HG03064 (cell line): ENCODE measurements at regions not wholly inside any gene's neighbourhood (a gene's known extent, or its start where the extent isn't known, plus 50 kb on each side); places are given as distances from the start of the nearest gene placed in this dataset.
"Not testable (repeated sequence)": the region's sequence is repeated elsewhere in the genome, so short reads cannot be mapped to it uniquely, and the experiment has no call there.

Experiments
- ATAC-seq: cut with Tn5 transposase; IDR thresholded peaks from one replicate; pipeline ENCODE4 v1.9.1; 2021; ENCODE audit warnings: low read depth; ENCODE audit not compliant: unreplicated experiment

DNA sequence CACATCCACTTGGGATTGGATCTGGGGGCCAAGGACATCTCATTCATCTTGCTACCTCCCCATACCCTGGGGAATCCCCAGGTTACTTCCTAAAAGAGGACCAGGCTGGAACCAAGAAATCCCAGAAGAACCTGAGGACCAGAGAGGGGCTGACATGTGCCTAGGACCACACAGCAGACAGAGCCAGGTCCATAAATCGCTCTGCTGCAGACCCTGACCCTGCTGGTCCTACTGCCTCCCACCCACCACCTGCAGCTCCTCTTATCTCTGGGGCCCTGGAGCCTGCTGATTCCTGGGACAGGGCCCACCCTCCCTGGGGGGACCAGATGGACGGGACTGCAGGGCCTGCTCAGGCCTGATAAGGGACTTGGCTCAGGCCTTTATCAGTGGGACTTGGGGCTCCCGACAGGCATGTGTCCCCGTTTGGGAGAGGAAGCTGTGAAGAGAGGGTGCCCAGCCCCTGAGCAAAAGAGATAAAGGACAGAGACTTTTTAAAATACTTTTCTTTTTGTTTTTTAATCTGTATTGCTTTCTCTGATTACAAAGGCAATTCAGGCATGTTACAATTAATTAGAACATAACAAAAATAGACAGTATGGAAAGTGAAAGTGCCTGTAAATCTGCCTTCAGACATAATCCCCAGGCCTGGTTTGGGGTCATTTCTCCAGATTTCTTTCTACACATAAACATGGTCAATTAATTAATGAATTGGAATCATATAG is 101.3 kb upstream of the LARP1 start:
- no peak for ATAC-seq

- no peak for ATAC-seq
Observed at GRCh38 chr5:154653418-154653763, 101.8 kb upstream of the LARP1 start.

- ATAC-seq, result no peak
Observed at GRCh38 chr5:154652746-154653417, 102.3 kb upstream of the LARP1 start.

DNA sequence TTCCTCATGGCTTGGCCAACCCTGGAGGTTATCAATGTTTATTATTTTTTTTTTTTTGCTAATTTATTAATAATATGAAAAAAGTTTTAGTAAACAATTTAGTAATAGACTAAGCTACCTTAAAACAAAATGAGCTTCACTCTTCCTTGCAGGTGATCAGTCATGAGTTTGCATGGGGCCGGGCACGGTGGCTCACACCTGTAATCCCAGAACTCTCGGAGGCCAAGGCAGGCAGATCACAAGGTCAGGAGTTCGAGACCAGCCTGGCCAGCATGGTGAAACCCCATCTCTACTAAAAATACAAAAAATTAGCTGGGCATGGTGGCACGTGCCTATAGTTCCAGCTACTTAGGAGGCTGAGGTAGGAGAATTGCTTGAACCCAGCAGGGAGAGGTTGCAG is 103.4 kb upstream of the LARP1 start:
- ATAC-seq, result not testable (repeated sequence)

DNA sequence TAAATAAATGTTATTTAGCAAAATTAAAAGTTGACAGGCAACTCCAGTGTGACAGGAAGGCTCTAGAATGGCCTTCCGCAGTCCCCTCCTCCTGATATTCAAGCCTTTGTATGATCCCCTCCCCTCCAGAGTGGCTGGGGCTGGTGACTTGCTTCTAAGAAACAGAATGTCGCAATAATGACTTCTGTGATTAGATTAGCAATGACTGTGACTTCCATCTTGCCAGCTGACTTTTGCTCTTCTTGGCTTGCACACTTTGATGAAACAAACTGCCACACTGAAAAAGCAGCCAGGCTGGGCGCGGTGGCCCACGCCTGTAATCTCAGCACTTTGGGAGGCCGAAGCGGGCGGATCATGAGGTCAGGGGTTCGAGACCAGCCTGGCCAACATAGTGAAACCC is 106.5 kb upstream of the LARP1 start:
- ATAC-seq, result no peak

GRCh38 chr5:154648229-154648628 is 106.9 kb upstream of the LARP1 start:
- ATAC-seq, result no peak

GRCh38 chr5:154647761-154648145 is 107.4 kb upstream of the LARP1 start:
- ATAC-seq, result no peak

- ATAC-seq, result no peak
Observed at GRCh38 chr5:154647114-154647760, 107.9 kb upstream of the LARP1 start.

DNA sequence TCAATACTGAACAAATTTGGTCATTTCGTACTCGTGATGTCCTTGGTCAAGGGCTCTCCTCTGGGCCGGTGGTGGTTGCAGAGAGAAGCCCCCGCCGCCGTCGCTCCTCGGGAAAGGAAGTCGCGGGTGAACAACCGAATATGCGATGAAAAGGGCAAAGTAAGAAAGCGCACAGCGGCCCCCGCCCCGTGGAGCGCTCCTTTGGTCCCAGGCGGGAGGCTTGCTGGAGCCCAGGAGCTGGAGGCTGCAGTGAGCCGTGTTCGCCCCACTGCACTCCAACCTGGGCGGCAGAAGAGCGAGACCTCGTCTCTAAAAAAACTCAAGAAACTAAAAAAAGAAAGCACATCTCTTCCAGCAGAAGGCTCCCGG is 108.4 kb upstream of the LARP1 start:
- no peak for ATAC-seq

DNA sequence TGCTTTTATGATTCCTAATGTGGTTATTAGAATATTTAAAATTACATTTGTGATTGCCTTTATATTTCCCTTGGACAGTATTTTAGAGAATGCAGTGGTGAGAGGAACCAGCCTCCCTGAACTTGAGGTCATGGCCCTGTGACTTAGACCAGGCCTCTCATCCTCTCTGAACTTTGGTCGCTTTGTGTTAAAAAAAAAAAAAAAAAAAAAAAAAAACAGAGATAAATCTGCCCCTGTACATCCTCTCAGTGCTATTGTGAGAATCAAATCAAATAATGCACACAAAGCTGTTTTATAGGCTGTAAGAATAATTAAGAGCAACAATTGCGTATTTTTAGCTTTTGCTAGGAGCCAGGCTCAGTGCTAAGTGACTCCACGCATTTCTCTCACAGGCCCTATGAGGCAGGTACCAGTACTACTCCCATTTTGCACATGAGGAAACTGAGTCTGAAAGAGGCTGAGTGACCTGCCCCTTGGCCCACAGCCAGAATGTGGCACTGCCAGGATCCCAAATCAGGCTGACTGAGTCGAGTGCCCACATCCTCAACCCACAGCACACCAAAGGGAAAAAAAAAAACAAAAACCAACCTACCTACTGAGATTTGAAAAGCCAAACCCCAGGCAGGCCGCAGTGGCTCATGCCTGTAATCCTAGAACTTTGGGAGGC is 110.3 kb upstream of the LARP1 start:
- ATAC-seq, result no peak

DNA sequence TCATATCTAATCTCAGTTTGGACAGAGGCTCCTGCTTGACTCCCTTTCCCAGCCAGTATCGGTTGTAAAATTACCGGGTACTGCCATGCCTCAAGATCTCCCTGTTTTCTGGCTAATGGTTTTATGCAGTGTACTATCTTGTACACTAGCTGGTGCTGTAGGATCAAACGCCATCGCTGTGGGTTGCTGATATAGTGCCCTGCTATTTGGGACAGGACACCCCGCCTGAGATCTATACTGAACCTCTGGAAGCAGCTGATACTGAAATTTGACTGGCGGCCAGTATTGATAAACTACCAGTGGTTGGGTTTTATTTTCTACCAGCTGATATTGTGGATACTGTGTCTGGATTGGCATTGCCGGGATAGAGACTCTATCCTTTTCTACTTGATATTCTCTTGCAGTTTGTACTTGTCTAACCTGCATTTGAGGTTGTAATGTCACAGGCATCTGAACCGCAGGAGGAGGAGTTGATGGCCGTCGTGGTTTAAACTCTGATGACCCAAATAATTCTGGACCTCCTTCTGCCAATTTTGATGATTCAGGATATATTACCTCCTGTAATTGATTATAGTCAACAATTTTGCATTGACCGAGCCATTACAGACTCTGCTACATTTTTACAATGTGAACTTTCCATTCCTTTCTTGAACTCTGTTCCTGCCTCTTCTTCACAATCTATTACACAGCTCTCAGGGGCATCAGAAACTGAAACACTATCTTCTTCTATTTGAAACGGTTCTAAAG is 112.5 kb upstream of the LARP1 start:
- no peak for ATAC-seq

- ATAC-seq, result not testable (repeated sequence)
Observed at GRCh38 chr5:154640213-154640831, 114.9 kb upstream of the LARP1 start.

GRCh38 chr5:154636786-154637185 is 118.4 kb upstream of the LARP1 start:
- ATAC-seq, result not testable (repeated sequence)

- not testable (repeated sequence) for ATAC-seq
Observed at GRCh38 chr5:154636271-154636670, 118.9 kb upstream of the LARP1 start.

DNA sequence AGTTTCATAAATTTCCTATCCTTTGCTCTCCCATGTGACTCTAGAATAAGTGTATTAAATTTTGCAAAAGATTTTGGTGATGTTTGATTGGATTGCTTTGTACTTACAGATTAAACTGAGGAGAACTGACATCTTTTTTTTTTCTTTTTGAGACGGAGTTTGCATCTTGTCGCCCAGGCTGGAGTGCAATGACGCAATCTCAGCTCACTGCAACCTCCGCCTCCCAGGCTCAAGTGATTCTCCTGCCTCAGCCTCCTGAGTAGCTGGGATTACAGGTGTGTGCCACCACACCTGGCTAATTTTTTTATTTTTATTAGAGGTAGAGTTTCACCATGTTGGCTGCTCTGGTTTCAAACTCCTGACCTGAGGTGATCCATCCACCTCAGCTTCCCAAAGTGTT is 121.4 kb upstream of the LARP1 start:
- not testable (repeated sequence) for ATAC-seq

- no peak for ATAC-seq
Observed at GRCh38 chr5:154631141-154631540, 124.0 kb upstream of the LARP1 start.

DNA sequence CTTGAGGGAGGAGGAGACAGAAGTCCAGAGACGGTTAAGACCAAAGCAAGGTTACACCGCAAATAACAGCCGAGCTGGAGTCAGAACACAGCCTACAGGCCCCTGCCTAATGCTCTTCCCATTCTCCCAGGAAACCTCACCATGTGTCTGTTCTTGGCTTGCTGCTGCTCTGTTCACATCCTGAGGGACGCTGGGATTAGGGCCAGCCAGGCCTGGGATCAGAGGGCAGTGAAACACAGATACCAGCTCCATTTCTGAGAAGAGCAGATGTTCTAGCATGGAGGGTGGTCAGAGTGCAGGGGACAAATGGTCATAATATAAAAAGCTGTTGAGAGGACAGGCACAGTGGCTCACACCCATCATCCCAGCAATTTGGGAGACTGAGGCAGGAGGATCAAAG is 124.8 kb upstream of the LARP1 start:
- ATAC-seq, result no peak

- ATAC-seq, result no peak
Observed at GRCh38 chr5:154628685-154629084, 126.5 kb upstream of the LARP1 start.

- ATAC-seq, result no peak
Observed at GRCh38 chr5:154627698-154628678, 127.2 kb upstream of the LARP1 start.
